T-helper 2 cell treated with Interferon-gamma antibody and Interleukin-4, amounts not matched to agents 100 ng/mL and 5 ng/mL, for 36 hours (primary cell): ENCODE measurements at regions not wholly inside any gene's neighbourhood (a gene's known extent, or its start where the extent isn't known, plus 50 kb on each side); places are given as distances from the start of the nearest gene placed in this dataset.
"Not testable (repeated sequence)": the region's sequence is repeated elsewhere in the genome, so short reads cannot be mapped to it uniquely, and the experiment has no call there.

Experiments
- intact Hi-C: fragments of 100-400 bp; cut with micrococcal nuclease; formaldehyde crosslinking; loops from one replicate; pipeline ENCODE4 v1.15.1; 2023

DNA sequence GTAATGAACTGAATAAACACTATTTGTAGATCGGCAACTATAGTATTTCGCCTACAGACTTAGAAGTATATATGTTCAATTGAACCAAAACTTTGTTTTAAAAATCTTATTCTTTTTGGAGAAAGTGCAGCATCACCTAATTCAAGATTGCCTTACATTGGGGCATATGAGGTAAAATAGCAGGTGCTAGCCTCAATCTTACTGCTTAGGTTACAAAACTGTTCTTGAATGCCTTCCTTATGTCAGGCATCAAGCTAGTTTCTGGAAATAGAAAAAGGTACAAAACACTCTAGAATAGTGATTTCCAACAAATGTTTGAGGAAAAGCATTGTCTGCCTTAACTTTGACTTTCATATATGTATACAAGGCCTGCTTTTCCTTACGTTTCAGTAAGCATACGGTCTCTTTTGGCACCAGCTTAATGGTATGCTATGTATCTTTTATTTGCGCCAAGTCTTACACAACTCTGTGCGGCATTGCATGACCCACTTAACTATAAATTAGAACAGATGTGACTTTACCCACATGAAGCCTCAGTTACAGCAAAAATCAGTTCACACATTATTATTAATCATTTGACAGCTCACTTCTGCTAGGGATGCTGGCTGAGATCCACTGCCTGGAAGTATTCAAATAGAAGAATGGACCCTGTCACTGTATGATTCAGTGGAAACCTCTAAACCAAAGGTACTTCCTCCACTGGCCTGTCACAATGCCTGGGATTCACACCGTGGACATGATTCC is 174.1 kb downstream of the PRELID2 start:
- intact Hi-C loops, result no loop called here

DNA sequence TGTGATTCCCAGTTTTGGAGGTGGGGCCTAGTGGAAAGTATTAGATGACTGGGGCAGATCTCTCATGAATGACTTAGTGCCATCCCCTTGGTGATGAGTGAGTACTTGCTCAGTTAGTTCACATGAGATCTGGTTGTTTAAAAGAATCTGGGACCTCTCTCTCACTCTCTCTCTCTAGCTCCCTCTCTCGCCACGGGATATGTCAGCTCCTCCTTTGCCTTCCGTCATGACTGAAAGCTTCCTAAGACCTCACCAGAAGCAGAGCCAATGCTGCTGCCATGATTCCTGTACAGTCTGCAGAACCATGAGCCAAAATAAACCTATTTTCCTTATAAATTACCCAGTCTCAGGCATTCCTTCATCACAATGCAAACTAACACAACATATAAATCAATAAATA is 176.7 kb downstream of the PRELID2 start:
- intact Hi-C loops, result no loop called here

DNA sequence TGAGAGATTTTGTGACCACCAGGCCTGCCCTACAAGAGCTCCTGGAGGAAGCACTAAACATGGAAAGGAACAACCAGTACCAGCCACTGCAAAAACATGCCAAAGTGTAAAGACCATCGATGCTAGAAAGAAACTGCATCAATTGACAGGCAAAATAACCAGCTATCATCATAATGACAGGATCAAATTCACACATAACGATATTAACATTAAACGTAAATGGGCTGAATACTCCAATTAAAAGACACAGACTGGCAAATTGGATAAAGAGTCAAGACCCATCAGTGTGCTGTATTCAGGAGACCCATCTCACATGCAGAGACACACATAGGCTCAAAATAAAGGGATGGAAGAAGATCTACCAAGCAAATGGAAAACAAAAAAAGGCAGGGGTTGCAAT is 182.4 kb downstream of the PRELID2 start:
- intact Hi-C loops, result not testable (repeated sequence)

DNA sequence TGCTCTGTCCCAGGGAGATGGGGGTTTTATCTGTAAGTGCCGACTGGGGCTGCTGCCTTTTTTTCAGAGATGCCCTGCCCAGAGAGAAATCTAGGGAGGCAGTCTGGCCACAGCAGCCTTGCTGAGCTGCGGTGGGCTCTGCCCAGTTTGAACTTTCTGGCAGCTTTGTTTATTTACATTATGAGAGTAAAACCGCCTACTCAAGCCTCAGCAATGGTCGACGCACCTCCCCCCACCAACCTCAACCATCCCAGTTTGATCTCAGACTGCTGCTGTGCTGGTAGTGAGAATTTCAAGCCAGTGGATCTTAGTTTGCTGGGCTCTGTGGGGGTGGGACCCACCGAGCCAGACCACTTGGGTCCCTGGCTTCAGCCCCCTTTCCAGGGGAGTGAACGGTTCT is 188.0 kb downstream of the PRELID2 start:
- intact Hi-C loops, result not testable (repeated sequence)

DNA sequence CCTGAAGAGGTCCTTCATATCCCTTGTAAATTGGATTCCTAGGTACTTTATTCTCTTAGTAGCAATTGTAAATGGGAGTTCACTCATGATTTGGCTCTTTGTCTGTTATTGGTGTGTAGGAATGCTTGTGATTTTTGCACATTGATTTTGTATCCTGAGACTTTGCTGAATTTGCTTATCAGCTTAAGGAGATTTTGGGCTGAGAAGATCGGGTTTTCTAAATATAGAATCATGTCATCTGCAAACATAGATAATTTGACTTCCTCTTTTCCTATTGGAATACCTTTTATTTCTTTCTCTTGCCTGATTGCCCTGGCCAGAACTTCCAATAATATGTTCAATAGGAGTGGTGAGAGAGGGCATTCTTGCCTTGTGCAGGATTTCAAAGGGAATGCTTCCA is 191.9 kb downstream of the PRELID2 start:
- intact Hi-C loops, result not testable (repeated sequence)

DNA sequence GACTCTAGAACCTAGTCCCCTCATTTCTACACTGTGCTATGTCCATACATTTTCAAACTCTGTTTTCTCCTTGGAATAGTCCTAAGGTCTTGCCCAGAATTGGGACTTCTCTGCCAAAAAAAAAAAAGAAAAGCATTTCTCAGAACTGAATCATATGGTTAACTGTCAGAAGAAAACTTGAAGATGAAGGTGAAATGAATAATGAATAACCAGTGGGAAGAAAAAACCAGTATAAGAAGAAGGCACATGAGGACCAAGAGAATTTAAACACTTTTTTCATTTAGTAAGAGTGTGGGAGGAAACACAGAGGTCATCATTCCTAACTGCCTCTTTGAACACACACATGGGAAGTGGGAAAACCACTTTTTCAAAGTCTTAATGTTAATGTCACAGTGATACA is 197.7 kb downstream of the PRELID2 start:
- intact Hi-C loops, result no loop called here

DNA sequence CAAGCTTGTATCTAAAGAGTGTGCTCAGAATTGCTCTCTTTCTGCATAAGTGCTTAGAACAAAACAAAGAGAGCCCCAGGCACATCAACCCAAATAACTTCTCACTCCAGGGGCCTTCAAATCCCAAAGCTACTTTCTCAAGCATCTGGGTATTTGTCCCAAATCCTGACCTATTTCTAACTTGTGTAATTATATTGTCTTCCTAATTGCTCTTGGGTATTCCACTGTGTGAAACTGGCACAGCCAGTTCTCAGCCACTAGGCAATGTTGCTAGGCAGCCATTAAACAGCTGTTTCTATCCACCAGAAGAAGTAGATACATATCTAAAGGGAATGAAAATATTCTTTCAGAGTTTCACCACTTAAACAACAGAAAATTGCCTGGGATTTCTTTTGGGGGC is 198.8 kb downstream of the PRELID2 start:
- intact Hi-C loops, result no loop called here

DNA sequence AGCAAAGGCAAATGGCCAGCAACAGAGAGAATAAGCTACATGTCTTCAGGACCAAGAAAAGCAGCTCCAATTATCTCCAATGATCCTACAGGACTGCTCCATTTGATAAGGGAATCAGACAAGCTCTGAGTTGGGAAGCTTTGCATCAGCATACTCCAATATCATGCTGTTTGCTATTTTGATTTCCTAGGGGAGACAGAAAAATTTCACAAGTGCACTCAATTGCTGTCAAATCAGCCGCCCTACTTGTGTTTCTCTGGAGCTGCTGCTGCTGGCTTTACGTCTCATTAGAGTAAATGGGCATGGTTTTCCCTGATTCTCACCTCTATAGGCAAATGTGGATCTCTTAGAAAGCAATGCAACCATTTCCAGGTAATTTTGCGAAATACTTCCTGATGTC is 201.7 kb downstream of the PRELID2 start:
- intact Hi-C loops, result no loop called here

DNA sequence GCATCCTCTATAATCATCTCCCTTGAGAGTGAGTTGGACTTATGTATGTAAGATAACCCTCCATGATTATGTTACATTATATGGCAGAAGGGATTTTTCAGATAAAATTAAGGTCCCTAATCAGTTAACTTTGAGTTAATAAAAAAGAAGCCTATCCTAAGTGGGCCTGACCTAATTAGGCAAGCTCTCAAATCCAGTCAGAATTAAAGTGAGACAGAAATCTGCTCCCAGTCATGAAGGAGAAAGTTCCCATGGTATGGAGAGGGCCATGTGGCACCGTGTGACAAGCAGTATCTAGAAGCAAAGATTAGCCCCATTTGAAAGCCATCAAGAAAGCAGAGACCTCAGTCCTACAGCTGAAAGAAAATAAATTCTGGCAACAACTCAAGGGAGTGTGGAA is 202.4 kb downstream of the PRELID2 start:
- intact Hi-C loops, result no loop called here

DNA sequence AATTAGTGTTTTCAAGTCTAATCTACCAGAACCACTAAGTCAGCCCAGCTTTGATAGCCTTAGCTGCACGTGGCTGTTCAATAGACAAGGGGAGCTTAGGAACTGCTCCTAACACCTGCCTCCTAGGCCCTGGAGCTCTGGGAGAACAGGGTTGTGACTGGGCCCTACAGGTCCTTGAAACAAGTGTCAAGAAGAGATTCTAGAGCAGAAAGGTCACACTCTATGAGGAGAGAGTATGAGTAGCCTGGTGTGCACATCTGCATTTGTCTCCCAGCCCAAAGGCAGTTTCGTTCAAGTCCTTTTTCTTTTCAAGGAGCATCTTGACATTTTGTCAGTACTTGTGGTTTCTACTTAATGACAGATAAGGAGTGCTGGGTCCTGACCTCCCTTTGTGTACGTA is 206.1 kb downstream of the PRELID2 start:
- intact Hi-C loops, result no loop called here

DNA sequence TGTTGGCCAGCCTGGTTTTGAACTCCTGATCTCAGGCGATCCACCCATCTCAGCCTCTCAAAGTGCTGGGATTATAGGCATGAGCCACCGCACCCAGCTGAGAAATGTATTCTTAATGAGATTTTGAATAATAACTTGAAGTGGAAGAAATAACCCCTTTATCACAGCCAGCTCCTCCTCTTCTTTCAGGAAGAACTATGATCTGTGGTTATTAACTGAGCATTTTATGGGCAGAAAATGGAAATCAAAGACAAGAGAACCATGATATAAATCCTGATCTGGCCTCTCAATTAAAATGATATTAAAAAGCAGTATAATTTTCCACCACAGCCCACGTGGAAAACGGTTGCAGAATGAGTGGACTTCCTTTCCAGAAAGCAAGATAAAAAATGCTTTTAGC is 206.6 kb downstream of the PRELID2 start:
- intact Hi-C loops, result no loop called here

DNA sequence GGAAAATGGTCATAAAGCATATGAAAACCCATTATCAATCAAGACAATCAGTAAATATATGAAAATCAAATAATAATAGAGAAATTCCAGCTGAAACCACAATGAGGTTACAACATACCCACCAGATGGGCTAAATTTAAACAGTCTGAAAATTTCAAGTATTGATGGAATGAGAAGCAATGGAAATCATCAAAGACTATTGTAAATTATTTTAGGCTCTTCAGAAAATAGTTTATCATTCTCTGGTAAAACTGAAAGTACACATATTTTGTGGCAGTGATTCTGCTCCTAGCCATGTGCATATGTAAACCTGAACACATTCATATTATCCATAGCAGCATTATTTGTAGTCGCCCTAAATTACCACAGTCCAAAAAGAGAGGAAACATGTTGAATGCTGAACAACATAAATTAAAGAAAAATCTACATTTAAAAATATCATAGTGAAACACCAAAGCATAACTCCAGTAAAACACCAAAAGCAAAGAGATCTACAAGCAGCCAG is 215.3 kb downstream of the PRELID2 start:
- intact Hi-C loops, result no loop called here

DNA sequence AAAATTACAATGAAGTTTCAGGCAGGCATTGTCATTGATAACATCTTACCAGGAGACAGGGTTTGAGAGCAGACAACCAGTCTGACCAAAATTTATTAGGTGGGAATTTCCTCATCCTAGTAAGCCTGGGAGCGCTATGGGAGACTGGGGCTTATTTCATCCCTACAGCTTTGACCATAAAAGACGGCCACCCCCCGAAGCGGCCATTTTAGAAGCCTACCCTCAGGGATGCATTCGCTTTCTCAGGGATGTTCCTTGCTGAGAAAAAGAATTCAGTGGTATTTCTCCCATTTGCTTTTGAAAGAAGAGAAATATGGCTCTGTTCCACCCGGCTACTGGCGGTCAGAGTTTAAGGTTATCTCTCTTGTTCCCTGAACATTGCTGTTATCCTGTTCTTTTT is 218.4 kb downstream of the PRELID2 start:
- intact Hi-C loops, result not testable (repeated sequence)

DNA sequence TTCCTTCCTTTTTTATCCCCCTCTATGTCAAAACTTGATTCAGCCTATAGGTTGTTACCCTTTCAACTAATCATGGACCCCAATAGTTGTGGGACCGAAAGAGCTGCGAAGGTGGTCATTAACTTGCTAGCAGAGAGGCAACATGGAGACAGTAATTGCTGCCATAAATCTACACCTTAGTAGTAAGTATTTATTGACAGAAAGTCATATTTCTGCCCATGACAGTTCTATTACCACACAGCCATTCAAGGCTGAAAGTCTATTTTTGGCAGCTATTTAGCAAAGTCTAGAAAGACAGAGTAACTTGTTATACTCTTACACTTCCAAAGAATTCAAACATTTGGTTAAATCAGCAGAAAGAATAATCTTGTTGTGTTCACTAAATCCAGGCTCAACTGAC is 236.2 kb downstream of the PRELID2 start:
- intact Hi-C loops, result no loop called here

DNA sequence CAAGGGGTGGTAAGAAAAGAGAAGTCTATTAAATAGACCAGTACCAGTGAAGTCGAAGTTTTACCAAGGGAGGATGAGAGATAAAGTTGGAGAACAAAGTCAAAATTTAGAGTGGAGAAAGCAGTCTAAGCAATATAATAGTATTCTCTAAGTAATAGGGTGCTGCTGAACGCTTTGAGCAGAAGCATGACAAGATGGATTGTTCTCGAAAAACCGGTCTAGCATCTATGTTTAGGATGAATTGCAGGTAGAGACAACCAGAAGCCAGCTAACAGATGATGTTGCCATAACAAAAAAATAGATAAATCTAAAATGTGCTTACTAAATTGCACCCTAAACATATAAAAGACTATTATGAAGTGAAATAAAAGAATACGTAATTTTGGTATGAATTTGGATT is 237.0 kb downstream of the PRELID2 start:
- intact Hi-C loops, result no loop called here

DNA sequence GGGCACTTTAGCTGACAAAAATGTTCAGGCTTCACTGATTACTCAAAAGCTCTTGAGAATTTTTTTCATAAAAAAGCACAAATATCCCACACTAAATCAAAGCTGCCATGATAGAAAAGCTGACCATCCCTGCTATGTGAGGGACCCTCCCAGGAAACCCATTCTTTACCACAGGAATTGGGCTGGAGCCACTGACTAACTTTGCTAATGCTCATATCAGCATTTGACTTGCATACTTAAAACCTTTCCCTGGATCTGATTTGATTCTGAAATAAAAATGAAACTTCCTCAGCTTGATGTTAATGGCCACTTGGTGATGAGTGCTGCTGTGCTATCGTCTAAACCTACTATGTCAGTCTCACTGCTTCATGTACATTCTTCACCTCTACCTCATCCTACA is 243.6 kb downstream of the PRELID2 start:
- intact Hi-C loops, result no loop called here

DNA sequence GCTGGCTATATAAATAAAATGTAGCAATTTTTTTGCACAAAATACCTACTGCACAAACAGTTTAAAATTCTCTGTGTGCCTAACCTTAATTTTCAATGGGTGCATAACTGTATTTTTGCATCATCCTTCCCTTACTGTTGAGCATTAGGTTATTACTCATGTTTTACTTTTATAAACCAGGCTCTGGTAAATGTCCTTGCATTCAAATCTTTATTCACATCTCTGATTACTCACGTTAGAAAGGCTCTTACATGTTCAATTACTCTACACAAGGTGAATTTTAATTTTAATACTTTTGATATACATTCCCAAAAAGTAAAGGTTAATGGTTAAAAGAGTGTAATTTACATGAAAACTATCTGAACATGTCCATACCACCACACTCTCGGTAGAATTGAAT is 246.1 kb downstream of the PRELID2 start:
- intact Hi-C loops, result no loop called here

DNA sequence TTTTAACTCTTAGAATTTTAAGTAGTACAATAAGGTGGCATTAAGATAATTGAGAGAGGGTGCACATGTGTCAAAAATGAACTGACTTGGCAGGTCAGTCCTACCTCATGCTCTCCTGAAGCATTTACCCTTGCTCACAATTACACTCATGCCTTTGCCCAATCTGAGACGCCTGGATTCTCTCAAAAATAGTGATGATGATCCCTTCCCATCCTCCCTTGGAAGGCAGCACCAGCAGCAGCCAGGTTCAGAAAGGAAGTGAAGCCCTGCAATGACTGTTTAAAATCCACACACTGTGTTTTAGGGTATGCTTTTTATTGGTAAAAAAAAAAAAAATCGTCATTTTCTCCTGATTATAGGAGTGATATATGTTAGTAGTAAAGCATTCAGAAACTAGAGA is 246.6 kb downstream of the PRELID2 start:
- intact Hi-C loops, result no loop called here

DNA sequence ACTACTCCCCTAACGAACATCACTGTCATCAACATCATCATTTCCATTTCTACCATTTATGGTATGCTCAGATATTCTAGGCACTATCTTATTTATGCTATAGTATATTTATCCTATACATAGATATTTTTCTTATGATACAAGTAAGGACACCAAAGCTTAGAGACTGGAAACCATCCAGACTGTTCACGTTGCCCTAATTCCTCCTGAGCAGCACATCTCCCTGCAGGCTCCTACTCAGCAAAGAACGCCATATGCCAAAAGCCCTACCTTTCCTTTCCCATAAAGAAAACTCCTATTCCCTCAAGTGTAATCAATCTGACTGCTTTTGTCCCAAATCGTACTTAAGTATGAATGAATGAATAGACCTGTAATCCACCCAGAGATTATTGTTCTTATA is 247.0 kb downstream of the PRELID2 start:
- intact Hi-C loops, result no loop called here

DNA sequence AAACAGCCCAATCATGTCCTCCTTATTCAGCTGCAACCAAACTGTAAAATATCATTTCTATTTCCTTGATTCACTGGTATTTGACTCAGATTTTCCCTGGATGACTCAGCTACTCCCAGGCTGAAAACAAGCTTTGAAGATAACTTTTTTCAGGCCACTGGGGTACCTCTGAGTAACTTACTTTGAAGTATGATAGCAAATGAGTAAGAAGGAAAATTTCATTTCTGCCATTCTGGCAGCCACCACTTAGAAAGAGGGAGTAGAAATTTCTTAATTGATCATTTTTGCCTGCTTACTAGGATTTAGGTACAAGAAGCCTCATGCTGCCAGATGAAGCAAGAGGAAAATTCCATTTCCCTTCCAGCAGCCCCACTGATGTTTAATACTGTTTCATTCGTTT is 247.4 kb downstream of the PRELID2 start:
- intact Hi-C loops, result no loop called here

DNA sequence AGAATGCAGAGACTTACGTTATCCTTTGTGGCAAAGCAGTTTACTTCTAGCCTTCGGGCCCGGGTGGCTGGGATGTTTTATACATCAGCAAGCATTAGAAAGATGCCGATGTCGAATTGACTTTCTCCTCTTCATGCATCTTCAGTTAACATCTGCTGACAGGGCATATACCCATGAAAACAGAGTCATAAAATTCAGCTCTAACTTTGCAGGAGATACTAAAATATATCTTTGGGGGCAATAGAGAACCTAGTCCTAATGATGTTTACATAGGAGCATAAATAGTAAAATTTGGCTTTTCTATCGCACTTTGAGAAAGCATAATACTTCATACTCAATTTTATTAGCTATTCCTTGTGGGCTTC is 247.9 kb downstream of the PRELID2 start:
- intact Hi-C loops, result no loop called here

DNA sequence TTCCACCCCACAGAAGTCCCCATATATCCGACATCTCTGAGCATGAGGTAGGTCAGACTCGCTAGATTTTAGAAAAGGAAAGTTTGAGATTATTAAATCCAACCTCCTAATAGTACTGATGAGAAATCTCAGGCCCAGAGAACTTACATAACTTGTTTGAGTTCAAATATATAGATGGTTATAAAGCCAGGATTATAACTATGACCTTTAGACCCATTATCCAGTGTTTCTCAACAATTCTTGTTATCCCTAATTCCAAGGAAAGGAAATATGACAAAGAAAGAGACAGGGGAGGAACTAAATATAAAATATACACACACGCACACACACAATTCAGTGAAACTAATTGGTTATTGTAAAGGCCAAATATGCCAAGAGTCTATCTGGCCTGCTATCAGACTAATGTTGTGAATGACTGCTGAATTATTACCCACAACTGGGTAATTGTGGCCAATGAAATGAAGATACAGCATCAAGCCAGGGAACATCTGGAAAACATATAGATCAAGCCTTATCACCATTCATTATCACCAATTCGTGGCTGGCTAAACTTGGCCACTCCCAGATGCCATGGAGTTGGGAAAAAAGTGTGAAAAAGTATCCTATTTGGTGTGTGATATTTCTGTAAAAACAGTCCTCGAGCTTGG is 248.4 kb downstream of the PRELID2 start:
- intact Hi-C loops, result no loop called here

DNA sequence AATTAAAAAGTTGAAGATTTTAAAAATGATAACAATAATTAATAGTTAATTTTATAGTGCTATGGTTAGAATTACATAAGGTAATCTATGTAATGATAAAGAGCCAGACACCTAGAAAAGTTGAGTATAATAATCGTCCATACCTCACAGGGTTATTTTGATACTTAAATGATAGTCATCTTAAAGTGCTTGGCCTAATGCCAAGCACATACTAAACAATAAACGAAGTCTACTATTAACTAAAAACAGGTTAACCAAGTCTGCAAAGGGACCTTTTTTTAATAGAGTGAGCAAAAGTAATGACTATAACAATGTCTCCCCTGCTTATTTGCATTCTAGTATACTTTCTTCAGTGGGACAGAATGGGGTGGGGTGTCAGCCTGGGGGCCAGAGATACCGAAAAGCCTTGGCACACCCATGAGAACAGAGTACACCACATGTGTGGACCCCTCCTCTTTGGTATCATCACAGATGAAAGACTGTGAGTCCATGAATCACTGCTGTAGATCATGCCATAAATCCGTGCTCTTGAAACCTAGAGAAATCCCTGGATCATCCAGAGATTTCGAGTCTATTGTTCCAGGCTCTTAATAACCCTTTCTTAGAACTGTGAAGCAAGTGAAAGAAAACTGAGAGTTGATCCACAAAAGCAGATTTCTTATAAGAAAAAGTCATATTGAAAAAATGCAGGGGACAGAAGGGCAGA is 249.5 kb downstream of the PRELID2 start:
- intact Hi-C loops, result no loop called here
